ENCODE measurements at regions not wholly inside any gene's neighbourhood (a gene's known extent, or its start where the extent isn't known, plus 50 kb on each side); places are given as distances from the start of the nearest gene placed in this dataset.

DNA sequence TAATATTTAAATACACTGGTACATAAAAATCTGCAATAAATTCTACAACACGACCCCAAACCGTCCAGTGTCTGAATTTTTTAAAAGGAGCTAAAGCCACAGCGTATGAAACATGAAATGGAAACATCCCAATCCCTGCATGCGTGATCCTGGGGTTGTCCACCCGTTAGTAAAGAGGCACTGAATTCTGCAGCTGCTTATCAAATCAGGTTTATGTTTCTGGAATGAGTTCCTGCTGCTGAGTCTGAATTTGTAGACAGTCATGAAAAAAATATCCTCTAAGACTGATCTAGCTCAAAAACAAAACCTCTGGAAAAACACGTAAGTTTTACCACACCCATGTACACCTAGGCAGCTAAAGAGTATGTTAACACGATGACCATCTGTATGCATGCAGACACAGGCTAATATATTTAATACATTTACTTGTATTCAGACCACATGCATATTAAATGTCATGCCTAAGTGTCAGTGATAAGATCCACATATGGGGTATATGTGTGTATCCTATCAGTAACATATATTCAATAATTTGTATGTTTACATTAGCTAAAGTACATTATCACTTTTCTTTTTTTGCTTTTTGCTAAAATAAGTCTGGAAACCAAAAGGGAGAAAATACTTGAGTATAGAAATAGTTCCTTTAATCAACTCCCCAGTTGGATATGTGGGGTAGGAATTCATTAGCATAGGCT is 420.5 kb upstream of the PSMD7 start:
- in situ Hi-C loops (cut with HindIII; ENCODE audit: low pct_unique_long_range_greater_than_20kb, low sequenced_read_pairs) (no loop called here), intact Hi-C loops (cut with micrococcal nuclease; ENCODE audit: unreplicated experiment) (loop anchor here (5.0 kb wide), 1 partner anchor 309 kb away; no protein-coding TSS in a partner anchor)
- TF ChIP-seq SIN3A (IDR thresholded peaks at IDR 0.05; ENCODE audit: borderline replicate concordance, insufficient read depth, low read depth, low read length), result no peak
- TF ChIP-seq POLR2AphosphoS5 (IDR thresholded peaks at IDR 0.05; ENCODE audit: low read depth, low read length), result no peak
- TF ChIP-seq CTCF (IDR thresholded peaks at IDR 0.05), result no peak
- TF ChIP-seq TCF7L2 (IDR thresholded peaks at IDR 0.05; ENCODE audit: low read depth, low read length), result no peak
- TF ChIP-seq, protein P1, sequence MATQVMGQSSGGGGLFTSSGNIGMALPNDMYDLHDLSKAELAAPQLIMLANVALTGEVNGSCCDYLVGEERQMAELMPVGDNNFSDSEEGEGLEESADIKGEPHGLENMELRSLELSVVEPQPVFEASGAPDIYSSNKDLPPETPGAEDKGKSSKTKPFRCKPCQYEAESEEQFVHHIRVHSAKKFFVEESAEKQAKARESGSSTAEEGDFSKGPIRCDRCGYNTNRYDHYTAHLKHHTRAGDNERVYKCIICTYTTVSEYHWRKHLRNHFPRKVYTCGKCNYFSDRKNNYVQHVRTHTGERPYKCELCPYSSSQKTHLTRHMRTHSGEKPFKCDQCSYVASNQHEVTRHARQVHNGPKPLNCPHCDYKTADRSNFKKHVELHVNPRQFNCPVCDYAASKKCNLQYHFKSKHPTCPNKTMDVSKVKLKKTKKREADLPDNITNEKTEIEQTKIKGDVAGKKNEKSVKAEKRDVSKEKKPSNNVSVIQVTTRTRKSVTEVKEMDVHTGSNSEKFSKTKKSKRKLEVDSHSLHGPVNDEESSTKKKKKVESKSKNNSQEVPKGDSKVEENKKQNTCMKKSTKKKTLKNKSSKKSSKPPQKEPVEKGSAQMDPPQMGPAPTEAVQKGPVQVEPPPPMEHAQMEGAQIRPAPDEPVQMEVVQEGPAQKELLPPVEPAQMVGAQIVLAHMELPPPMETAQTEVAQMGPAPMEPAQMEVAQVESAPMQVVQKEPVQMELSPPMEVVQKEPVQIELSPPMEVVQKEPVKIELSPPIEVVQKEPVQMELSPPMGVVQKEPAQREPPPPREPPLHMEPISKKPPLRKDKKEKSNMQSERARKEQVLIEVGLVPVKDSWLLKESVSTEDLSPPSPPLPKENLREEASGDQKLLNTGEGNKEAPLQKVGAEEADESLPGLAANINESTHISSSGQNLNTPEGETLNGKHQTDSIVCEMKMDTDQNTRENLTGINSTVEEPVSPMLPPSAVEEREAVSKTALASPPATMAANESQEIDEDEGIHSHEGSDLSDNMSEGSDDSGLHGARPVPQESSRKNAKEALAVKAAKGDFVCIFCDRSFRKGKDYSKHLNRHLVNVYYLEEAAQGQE (IDR thresholded peaks at IDR 0.05; ENCODE audit: insufficient read depth in 1 of 2, low read depth in 2 of 2, low read length in 1 of 2), result no peak
- ATAC-seq, result no peak
- H3K27me3 ChIP-seq (ENCODE audit: control insufficient read depth, insufficient read depth, low read length), result no peaks in the 10 kb centered on the region; the same call in none of the 2 replicates
- H3K9me3 ChIP-seq (ENCODE audit: control insufficient read depth, insufficient read depth, low read depth, low read length), result no peaks in the 10 kb centered on the region
- no peak overlapping the region for H3K27ac ChIP-seq (ENCODE audit: low read length)
- H3K36me3 ChIP-seq (ENCODE audit: control insufficient read depth, insufficient read depth, low read length), result no peaks in the 10 kb centered on the region
- ChIA-PET CTCF (no interaction called here), POLR2A (interaction anchor here (0.5 kb wide), 1 partner anchor 305 kb away, joined by 5 read pairs; no protein-coding TSS in a partner anchor)
- BruUV-seq (replicated peaks), result no TSS peak
- no peaks in the 10 kb centered on the region for H3K4me1 ChIP-seq (ENCODE audit: control insufficient read depth, insufficient read depth, low read length)
- no peak overlapping the region for H3K4me3 ChIP-seq (ENCODE audit: low read depth in 2 of 2, low read length in 2 of 2)
- DNase-seq (ENCODE audit: low read depth, low spot score), result no peak

DNA sequence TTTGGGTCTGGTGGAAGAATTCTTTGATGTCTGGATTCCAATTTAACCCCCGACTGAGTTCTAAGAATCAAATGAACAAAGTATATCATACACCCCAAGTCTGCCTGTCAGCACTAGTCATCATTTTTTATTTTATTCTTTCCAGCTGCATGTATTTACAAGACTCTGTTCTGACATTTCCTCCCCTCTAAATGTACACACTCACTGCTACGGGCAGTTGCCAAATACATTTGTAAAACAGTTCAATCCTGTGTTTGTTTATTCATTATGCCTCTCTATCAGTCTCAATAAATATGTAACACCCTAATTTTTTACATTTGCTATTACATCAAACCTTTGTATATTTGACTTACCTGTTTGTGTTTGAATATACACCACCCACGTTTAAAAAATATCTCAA is 422.3 kb upstream of the PSMD7 start:
- Histone ChIP-seq H3K4me1 (ENCODE audit: control insufficient read depth, insufficient read depth, low read length) (no peaks in the 10 kb centered on the region), H3K27me3 (ENCODE audit: control insufficient read depth, insufficient read depth, low read length) (no peaks in the 10 kb centered on the region; the same call in none of the 2 replicates), H3K4me3 (ENCODE audit: low read depth in 2 of 2, low read length in 2 of 2) (no peak overlapping the region), H3K27ac (ENCODE audit: low read length) (no peak overlapping the region), H3K9me3 (ENCODE audit: control insufficient read depth, insufficient read depth, low read depth, low read length) (no peaks in the 10 kb centered on the region), H3K36me3 (ENCODE audit: control insufficient read depth, insufficient read depth, low read length) (no peaks in the 10 kb centered on the region)
- no peak for ATAC-seq
- in situ Hi-C loops (cut with HindIII; ENCODE audit: low pct_unique_long_range_greater_than_20kb, low sequenced_read_pairs), result no loop called here
- ChIA-PET POLR2A (no interaction called here), CTCF (no interaction called here)
- no peak for TF ChIP-seq SIN3A (IDR thresholded peaks at IDR 0.05; ENCODE audit: borderline replicate concordance, insufficient read depth, low read depth, low read length)
- no peak for TF ChIP-seq CTCF (IDR thresholded peaks at IDR 0.05)
- no peak for TF ChIP-seq POLR2AphosphoS5 (IDR thresholded peaks at IDR 0.05; ENCODE audit: low read depth, low read length)
- TF ChIP-seq, protein P1 (IDR thresholded peaks at IDR 0.05; ENCODE audit: insufficient read depth in 1 of 2, low read depth in 2 of 2, low read length in 1 of 2), result no peak
- no peak for TF ChIP-seq TCF7L2 (IDR thresholded peaks at IDR 0.05; ENCODE audit: low read depth, low read length)
- intact Hi-C loops (cut with micrococcal nuclease; ENCODE audit: unreplicated experiment), result no loop called here
- DNase-seq (ENCODE audit: low read depth, low spot score), result no peak
- BruUV-seq (replicated peaks), result no TSS peak

Measured in Panc1 (cell line).